OCI-LY3 (cell line): ENCODE measurements at regions not wholly inside any gene's neighbourhood (a gene's known extent, or its start where the extent isn't known, plus 50 kb on each side); places are given as distances from the start of the nearest gene placed in this dataset.

Experiments used
- CTCF ChIP-seq: fragments of 200-600, 300-600 bp; sonication (generic); IDR thresholded peaks from 2 replicates; pipeline ENCODE4 v1.5.1; 2014; ENCODE audit warnings: antibody characterized with exemption, low read length, low read depth
- EZH2phosphoT487 ChIP-seq: fragments of 200-600 bp; shearing (Covaris generic); IDR thresholded peaks from 2 replicates; pipeline ENCODE4 v1.6.1; 2018; ENCODE audit warnings: antibody characterized with exemption, mixed run types, low read depth

GRCh38 chr4:178871476-178871875 is 1429.2 kb upstream of the AGA start:
- TF ChIP-seq CTCF (no peak), EZH2phosphoT487 (no peak)
